Gastroesophageal sphincter (tissue), 3 donors: ENCODE measurements at regions not wholly inside any gene's neighbourhood (a gene's known extent, or its start where the extent isn't known, plus 50 kb on each side); places are given as distances from the start of the nearest gene placed in this dataset.

Experiments used
- POLR2A ChIP-seq, 2 donors: fragments of 450-650 bp; IDR thresholded peaks; one replicate each; pipeline ENCODE4 v1.6.1; 2017; ENCODE audit warnings: antibody characterized with exemption in 2 of 2, mild to moderate bottlenecking in 2 of 2, moderate library complexity in 1 of 2
- POLR2AphosphoS5 ChIP-seq: sonication (generic); formaldehyde crosslinking; IDR thresholded peaks from one replicate; pipeline ENCODE4 v1.6.1; 2017; ENCODE audit warnings: antibody characterized with exemption
- TF ChIP-seq, protein P1 (sequence below), 4 experiments: fragments of 200-600 bp in 2 of 4; fragments of 450-650 bp in 2 of 4; sonication (generic) in 1 of 4; IDR thresholded peaks; one replicate each; pipeline ENCODE4 v1.5.1; 2017 to 2019; ENCODE audit warnings: antibody characterized with exemption in 4 of 4, mild to moderate bottlenecking in 2 of 4, moderate library complexity in 2 of 4

DNA sequence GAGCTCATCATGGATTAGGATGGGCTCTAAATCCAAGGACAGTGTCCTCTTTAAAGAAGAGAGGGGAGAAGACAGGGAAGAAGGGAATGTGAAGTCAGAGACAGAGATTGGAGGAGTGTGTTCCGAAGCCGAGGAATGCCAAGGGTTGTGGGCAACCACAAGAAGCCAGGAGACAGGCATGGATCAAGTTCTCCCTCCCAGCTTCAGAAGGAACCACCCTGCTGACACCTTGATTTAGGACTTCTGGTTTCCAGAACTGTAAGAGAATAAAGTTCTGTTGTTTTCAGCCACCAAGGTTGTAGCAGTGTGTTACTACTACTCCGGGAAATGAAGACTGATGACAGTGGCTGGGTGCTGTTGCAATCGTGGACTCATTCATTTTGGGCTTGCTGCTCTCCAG, 120.1 kb downstream of the RPS12 start:
- TF ChIP-seq, protein P1, sequence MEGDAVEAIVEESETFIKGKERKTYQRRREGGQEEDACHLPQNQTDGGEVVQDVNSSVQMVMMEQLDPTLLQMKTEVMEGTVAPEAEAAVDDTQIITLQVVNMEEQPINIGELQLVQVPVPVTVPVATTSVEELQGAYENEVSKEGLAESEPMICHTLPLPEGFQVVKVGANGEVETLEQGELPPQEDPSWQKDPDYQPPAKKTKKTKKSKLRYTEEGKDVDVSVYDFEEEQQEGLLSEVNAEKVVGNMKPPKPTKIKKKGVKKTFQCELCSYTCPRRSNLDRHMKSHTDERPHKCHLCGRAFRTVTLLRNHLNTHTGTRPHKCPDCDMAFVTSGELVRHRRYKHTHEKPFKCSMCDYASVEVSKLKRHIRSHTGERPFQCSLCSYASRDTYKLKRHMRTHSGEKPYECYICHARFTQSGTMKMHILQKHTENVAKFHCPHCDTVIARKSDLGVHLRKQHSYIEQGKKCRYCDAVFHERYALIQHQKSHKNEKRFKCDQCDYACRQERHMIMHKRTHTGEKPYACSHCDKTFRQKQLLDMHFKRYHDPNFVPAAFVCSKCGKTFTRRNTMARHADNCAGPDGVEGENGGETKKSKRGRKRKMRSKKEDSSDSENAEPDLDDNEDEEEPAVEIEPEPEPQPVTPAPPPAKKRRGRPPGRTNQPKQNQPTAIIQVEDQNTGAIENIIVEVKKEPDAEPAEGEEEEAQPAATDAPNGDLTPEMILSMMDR (IDR thresholded peaks at IDR 0.05) = no peak
- TF ChIP-seq POLR2A (IDR thresholded peaks at IDR 0.05) (no peak), POLR2AphosphoS5 (no peak)
